Activated CD4-positive, alpha-beta T cell treated with anti-CD3 and anti-CD28 coated beads, Interleukin-2, amount 10 ng/mL, durations not matched to agents 7 days and 5 days (primary cell): ENCODE measurements at regions not wholly inside any gene's neighbourhood (a gene's known extent, or its start where the extent isn't known, plus 50 kb on each side); places are given as distances from the start of the nearest gene placed in this dataset.

Source experiments
- CTCF ChIA-PET: fragments of 350-600 bp; sonication (Branson Sonifier 250); formaldehyde crosslinking; loops from one replicate; lab custom pipeline; 2021; ENCODE audit warnings: antibody characterized with exemption; lab: Charles Lee
- POLR2A ChIA-PET: fragments of 350-600 bp; sonication (Branson Sonifier 250); formaldehyde crosslinking; loops from one replicate; lab custom pipeline; 2021; ENCODE audit warnings: antibody characterized with exemption; lab: Charles Lee
- DNase-seq: peaks from one replicate; pipeline ENCODE4 v3.0.0-alpha.2; 2020
- H3K27ac Mint-ChIP-seq: one replicate; pipeline ENCODE4 v1.8.0; 2021; ENCODE audit warnings: mild to moderate bottlenecking, moderate library complexity, mixed read lengths
- H3K27me3 Mint-ChIP-seq: one replicate; pipeline ENCODE4 v1.8.0; 2021; ENCODE audit warnings: mixed read lengths
- H3K36me3 Mint-ChIP-seq: one replicate; pipeline ENCODE4 v1.8.0; 2021; ENCODE audit warnings: low read depth, mixed read lengths
- H3K4me1 Mint-ChIP-seq: one replicate; pipeline ENCODE4 v1.8.0; 2021; ENCODE audit warnings: mixed read lengths
- H3K4me3 Mint-ChIP-seq: one replicate; pipeline ENCODE4 v1.8.0; 2021; ENCODE audit warnings: mild to moderate bottlenecking, moderate library complexity, mixed read lengths
- H3K9me3 Mint-ChIP-seq: one replicate; pipeline ENCODE4 v1.8.0; 2021; ENCODE audit warnings: mixed read lengths

DNA sequence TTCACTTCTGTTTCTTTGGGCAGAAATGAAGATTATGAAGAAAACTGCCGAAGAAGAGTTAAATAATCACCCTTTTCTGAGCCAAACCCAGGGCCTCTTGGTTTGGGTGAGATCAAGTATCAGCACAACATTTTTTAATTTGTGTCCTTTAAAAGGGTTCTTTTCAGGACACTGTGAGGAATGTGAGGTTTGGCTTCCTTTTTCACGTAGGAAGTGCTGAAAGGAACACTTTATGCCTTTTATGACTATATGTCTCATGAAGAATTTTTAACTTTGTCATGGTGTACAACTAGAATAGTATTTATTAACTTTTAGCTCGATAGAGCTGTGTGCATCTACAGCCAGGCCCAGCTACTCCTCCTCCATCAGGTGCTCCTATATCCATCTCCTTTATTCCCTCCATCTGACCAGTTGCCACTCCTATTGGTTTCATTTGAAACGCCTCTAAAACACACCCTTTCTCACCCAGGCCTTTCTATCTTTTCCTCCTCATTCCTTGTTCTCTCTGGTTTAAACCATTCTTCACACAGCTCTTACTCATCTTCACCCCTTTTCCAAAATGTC, 103.6 kb upstream of the LRIG3 start:
- Mint-ChIP-seq H3K36me3 (no peaks in the 10 kb centered on the region), H3K4me1 (no peaks in the 10 kb centered on the region), H3K4me3 (no peak overlapping the region), H3K27ac (no peak overlapping the region), H3K9me3 (no peaks in the 10 kb centered on the region), H3K27me3 (no peaks in the 10 kb centered on the region)
- CTCF ChIA-PET: interaction anchor here (0.9 kb wide), 1 partner anchor 11 kb away, joined by 4 read pairs; no protein-coding TSS in a partner anchor
- no peak for DNase-seq
- POLR2A ChIA-PET: no interaction called here

DNA sequence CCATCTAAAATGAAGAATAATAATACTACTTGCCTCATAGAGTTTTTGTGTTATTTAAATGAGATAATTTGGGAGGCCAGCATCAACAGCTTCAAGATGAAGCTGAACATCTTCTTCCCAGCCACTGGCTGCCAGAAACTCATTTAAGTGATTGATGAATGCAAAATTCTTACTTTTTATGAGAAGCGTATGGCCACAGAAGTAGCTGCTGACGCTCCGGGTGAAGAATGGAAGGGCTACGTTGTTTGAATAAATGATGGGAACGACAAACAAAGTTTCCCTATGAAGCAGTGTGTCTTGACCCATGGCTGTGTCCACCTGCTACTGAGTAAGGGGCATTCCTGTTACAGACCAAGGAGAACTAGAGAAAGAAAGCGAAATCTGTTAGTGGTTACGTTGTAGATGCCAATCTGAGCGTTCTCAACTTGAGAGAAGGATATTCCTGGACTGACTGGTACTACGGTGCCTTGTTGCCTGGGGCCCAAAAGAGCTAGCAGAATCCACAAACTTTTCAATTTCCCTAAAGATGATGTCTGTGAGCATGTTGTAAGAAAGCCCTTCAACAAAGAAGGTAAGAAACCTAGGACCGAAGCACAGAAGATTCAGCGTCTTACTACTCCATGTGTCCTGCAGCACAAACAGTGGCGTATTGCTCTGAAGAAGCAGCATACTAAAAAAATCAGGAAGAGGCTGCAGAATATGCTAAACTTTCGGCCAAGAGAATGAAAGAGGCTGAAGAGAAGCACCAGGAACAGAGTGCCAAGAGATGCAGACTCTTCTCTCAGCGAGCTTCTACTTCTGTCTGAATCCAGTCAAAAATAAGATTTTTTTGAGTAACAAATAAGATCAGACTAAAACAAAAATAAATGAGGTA, 100.0 kb upstream of the LRIG3 start:
- H3K27me3 Mint-ChIP-seq: no peaks in the 10 kb centered on the region
- no peaks in the 10 kb centered on the region for H3K9me3 Mint-ChIP-seq
- H3K4me3 Mint-ChIP-seq: no peak overlapping the region
- no peaks in the 10 kb centered on the region for H3K4me1 Mint-ChIP-seq
- CTCF ChIA-PET: interaction anchor here (1.5 kb wide), 1 partner anchor 10 kb away, joined by 3 read pairs; no protein-coding TSS in a partner anchor
- H3K27ac Mint-ChIP-seq: no peak overlapping the region
- DNase-seq: no peak
- POLR2A ChIA-PET: no interaction called here
- no peaks in the 10 kb centered on the region for H3K36me3 Mint-ChIP-seq

DNA sequence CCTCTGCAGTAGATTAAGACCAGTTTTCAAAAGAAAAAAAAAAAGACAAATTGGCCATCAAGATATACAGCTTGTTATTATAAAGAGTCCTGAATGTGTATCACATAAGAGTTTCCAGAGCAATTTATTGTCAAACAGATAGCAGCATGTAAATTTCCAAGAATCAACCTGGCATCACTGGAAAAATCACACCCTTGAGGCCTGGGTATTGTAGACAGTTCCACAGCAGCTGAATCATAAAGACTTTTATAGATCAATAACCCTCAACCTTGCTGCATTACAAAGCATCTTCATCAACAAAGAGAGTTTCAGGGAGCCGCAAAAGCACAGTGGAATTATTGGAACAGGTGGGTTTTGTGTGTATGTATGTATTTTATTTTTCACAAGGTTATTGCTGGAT, 94.6 kb upstream of the LRIG3 start:
- POLR2A ChIA-PET: no interaction called here

DNA sequence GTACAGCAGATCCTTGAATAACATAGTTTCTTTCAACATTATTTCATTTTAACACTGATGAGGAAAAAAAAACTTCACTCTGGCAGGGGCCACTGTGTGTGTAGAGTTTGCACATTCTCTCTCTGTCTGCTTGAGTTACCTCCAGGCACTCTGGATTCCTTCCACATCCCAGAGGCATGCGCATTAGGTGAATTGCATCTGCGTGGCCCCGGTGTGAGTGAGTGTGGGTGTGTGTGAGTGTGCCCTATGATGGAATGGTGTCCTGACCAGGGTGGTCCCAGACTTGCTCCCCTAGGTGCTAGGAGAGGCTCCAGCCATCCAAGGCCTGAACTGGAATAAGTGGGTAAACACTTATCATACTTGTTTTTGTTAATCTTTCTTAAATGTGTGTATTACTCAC, 90.6 kb upstream of the LRIG3 start:
- CTCF ChIA-PET: no interaction called here
- H3K27me3 Mint-ChIP-seq: no peaks in the 10 kb centered on the region
- no peaks in the 10 kb centered on the region for H3K36me3 Mint-ChIP-seq
- POLR2A ChIA-PET: no interaction called here
- DNase-seq: no peak
- no peak overlapping the region for H3K4me3 Mint-ChIP-seq
- no peaks in the 10 kb centered on the region for H3K4me1 Mint-ChIP-seq
- no peaks in the 10 kb centered on the region for H3K9me3 Mint-ChIP-seq
- H3K27ac Mint-ChIP-seq: no peak overlapping the region

More for the DNA sequence above, 94.6 kb upstream of the LRIG3 start:
- H3K36me3 Mint-ChIP-seq: no peaks in the 10 kb centered on the region
- H3K4me3 Mint-ChIP-seq: no peak overlapping the region
- H3K9me3 Mint-ChIP-seq: no peaks in the 10 kb centered on the region
- CTCF ChIA-PET: no interaction called here
- DNase-seq: no peak
- H3K27ac Mint-ChIP-seq: no peak overlapping the region
- no peaks in the 10 kb centered on the region for H3K27me3 Mint-ChIP-seq
- H3K4me1 Mint-ChIP-seq: no peaks in the 10 kb centered on the region

DNA sequence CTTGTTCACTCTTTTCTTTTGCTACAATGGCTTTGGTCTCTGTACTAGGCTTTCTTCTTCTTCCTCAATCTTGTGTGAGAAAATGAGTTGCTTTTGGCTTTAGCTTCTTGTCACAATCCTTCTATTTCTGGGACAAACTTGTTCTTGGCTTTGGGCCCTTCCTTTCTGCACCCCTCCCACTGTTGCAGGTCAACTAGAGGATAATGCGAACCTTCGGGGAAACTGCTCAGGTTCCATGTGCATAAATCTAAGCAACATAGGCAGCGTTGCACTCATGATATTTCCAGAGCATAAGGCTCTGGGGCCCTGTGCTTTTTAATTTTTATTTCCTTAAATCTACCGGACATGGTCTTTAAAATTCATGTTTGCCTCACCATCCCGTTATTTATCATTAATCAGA, 89.8 kb upstream of the LRIG3 start:
- H3K4me3 Mint-ChIP-seq: no peak overlapping the region
- H3K9me3 Mint-ChIP-seq: no peaks in the 10 kb centered on the region
- no peaks in the 10 kb centered on the region for H3K4me1 Mint-ChIP-seq
- H3K27me3 Mint-ChIP-seq: no peaks in the 10 kb centered on the region
- H3K36me3 Mint-ChIP-seq: no peaks in the 10 kb centered on the region
- ChIA-PET POLR2A (no interaction called here), CTCF (no interaction called here)
- H3K27ac Mint-ChIP-seq: no peak overlapping the region
- DNase-seq: no peak

DNA sequence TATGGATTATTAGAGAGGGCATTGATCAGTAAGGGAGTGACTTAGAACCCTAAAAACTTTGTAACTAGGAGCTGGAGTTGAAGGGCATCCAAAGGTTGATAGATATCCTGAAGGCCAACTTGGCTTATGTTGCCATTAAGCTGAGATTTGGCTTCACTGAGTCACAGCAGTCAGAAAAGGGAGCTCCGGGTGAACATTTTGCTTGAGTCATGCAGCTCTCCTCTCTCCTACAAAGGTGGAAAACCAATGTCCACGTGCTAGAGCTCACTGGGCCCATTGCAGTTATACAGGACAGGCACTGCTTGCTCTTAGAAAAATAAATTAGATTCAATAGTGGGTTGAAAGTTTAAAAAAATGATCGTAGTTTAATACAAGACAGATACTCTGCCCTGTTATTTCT, 87.3 kb upstream of the LRIG3 start:
- Mint-ChIP-seq H3K36me3 (no peaks in the 10 kb centered on the region), H3K4me1 (no peaks in the 10 kb centered on the region), H3K27me3 (no peaks in the 10 kb centered on the region), H3K4me3 (no peak overlapping the region), H3K27ac (no peak overlapping the region), H3K9me3 (no peaks in the 10 kb centered on the region)
- CTCF ChIA-PET: interaction anchor here (0.5 kb wide), 1 partner anchor 44 kb away, joined by 3 read pairs; no protein-coding TSS in a partner anchor
- no peak for DNase-seq
- POLR2A ChIA-PET: no interaction called here

DNA sequence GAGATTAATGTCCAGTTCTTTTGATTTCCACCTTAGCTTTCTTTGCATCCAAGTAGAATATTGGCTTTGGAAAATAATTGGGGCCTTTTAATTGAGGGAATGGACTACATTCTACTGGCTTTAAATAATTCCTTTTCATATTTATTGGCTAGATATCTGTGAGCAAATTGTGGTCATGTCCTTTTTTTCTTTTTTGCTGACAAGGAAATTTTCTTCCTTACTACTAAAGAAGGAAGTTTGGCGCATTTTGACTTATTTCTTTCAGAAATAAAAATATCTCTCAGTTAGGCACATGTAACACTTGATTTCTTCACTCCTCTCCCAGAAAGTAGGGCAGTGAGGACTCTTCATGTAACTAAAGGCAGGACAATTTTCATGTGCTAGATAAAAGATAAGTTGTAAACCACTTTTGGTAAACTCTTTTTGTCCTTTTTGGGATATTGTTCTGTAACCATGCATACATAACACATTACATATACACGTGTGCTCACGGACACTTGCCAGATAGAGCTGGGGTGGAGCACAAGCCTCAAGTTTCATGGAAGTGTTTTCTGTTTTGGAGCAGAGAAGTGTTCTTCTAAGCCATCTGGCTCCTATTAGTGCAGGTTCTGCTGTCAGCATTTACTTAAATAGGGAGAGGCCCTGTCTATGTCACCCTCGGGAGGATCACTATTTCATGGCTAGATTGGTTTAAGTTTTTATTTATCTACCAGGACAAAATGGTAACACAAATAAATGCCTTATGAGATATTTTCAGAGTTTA, 85.1 kb upstream of the LRIG3 start:
- no peaks in the 10 kb centered on the region for H3K27me3 Mint-ChIP-seq
- CTCF ChIA-PET: no interaction called here
- POLR2A ChIA-PET: no interaction called here
- H3K36me3 Mint-ChIP-seq: no peaks in the 10 kb centered on the region
- no peak overlapping the region for H3K27ac Mint-ChIP-seq
- H3K4me1 Mint-ChIP-seq: no peaks in the 10 kb centered on the region
- DNase-seq: no peak
- H3K4me3 Mint-ChIP-seq: no peak overlapping the region
- H3K9me3 Mint-ChIP-seq: no peaks in the 10 kb centered on the region

DNA sequence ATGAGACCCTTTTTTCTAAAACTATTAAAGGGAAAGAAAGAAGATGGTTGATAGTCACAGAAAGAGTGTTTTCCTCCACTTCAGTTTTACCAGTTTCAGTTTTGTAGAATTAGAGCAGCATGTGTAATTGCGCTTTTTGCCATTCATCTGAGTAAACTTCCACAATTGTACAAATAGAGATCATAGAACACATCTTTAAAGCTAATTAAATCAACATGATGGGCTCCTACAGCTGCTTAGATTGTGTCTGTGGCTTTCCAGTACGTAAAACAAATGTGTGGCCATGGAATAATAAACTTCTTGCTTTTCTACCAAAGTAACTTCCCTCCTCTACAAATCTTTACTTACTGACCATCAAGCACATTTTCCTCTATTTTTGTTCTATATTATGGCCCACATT, 84.2 kb upstream of the LRIG3 start:
- no peak for DNase-seq
- no peaks in the 10 kb centered on the region for H3K4me1 Mint-ChIP-seq
- no peak overlapping the region for H3K27ac Mint-ChIP-seq
- no peaks in the 10 kb centered on the region for H3K36me3 Mint-ChIP-seq
- H3K9me3 Mint-ChIP-seq: no peaks in the 10 kb centered on the region
- POLR2A ChIA-PET: no interaction called here
- no peaks in the 10 kb centered on the region for H3K27me3 Mint-ChIP-seq
- no peak overlapping the region for H3K4me3 Mint-ChIP-seq
- CTCF ChIA-PET: interaction anchor here (0.6 kb wide), 1 partner anchor 340 kb away, joined by 5 read pairs; no protein-coding TSS in a partner anchor

DNA sequence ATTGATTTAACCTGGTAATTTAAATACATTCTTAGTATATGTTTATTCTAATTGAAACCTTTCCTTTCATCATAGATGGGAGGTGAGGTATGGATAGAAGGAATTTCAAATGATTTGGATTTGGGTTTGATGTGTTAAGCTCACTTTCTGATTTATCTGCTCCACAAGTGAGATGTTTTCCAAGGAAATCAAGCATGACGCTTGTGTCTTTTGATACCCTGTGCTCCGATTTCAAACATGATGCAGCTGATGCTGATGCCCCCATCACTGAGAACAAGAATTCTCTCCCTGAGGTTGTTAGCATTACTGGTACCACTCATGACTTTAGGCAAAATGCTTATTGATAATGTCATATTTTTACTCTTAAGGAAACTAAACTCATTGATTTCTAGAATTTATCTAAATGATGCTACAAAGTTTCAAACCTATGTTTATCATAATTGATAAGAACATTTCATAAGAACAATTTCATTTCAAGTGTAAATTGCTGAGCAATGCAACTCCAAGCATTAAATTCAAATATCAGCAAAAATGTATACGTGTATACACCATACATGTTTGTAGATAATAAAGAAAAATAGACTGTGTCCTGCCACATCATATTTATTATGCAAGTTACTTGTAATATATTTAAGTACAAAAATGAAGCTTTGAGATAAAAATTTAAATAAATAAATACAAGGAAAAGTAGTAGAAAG, 75.5 kb upstream of the LRIG3 start:
- no peaks in the 10 kb centered on the region for H3K9me3 Mint-ChIP-seq
- no peak overlapping the region for H3K4me3 Mint-ChIP-seq
- no peaks in the 10 kb centered on the region for H3K27me3 Mint-ChIP-seq
- no peaks in the 10 kb centered on the region for H3K4me1 Mint-ChIP-seq
- H3K36me3 Mint-ChIP-seq: no peaks in the 10 kb centered on the region
- no peak overlapping the region for H3K27ac Mint-ChIP-seq
- POLR2A ChIA-PET: no interaction called here
- CTCF ChIA-PET: no interaction called here
- DNase-seq: no peak

DNA sequence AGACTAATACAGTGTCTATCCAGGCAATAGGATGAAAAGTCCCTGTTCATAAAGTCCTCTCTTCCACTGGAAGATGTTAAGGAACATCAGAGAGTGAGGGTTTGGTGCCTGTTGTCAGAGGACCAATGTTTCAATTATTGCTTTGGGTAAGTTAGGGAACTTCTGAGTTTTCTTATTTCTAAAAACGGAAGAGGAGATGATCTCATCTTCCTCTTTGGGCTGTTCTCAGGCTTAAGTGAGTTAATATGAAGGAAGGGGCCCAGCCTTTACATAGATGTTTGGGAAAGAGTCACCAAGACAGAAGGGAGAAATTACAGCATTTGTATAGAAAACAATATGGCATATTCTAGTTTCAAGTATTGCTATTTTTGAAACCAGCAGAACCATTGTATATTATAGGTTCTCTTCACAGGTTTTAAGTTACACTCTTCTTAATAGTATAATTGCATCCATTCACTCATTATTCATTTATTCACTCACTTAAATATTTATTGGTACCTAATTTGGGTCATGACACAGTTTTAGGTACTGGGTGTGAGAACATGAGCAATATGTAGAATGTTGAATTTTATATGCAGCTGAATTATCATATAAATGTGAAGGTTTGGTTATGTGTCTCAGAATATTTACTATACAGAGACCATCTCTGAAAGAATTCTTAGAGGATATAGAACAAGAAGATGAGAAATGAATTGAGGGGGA, 68.5 kb upstream of the LRIG3 start:
- Mint-ChIP-seq H3K9me3 (peaks cover 7% of the 10 kb centered on the region), H3K4me1 (no peaks in the 10 kb centered on the region), H3K27ac (no peak overlapping the region), H3K27me3 (no peaks in the 10 kb centered on the region), H3K4me3 (no peak overlapping the region), H3K36me3 (no peaks in the 10 kb centered on the region)
- POLR2A ChIA-PET: no interaction called here
- CTCF ChIA-PET: no interaction called here
- no peak for DNase-seq

DNA sequence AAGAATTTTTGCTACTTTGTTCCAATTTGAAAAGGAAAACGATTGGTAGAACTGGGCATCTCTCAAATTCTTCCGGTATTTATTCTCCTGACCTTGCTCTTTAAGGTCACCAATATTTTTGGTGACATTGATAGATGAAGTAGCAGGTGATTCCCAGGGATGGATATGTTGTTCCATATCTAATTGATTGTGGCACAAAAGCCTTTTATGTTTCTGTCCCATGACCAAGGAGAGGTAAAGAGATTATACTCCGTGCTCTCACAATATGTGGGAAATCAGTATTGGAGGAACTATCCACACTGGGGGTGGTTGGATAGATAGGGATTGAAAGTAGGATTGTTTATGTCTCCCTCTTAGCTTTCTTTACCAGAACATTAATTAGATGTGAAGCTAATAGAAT, 61.7 kb upstream of the LRIG3 start:
- Mint-ChIP-seq H3K4me3 (no peak overlapping the region), H3K9me3 (no peaks in the 10 kb centered on the region), H3K27ac (no peak overlapping the region), H3K4me1 (no peaks in the 10 kb centered on the region), H3K36me3 (no peaks in the 10 kb centered on the region), H3K27me3 (no peaks in the 10 kb centered on the region)
- ChIA-PET CTCF (no interaction called here), POLR2A (no interaction called here)
- no peak for DNase-seq

DNA sequence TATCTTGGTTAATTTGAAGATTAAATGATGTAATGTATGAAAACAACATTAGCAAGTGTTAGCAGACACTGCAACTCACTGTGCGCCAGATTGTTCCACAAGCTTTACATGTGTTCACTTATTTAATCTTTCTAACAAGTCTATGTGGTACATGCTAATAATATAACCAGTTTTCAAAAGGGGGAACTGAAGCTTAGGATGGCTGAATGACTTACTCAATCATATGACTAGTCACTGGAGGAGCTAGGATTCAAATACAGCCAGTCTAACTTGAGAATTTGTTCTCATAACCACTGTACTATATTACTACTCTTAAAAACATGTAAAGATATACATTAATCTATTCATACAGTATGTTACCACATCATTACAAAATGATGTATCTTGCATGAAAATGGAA, 60.5 kb upstream of the LRIG3 start:
- H3K27me3 Mint-ChIP-seq: no peaks in the 10 kb centered on the region
- ChIA-PET CTCF (no interaction called here), POLR2A (no interaction called here)
- no peaks in the 10 kb centered on the region for H3K4me1 Mint-ChIP-seq
- no peak overlapping the region for H3K27ac Mint-ChIP-seq
- H3K9me3 Mint-ChIP-seq: no peaks in the 10 kb centered on the region
- DNase-seq: no peak
- H3K4me3 Mint-ChIP-seq: no peak overlapping the region
- H3K36me3 Mint-ChIP-seq: no peaks in the 10 kb centered on the region
